Bronchial epithelial cell (primary cell): ENCODE measurements at regions not wholly inside any gene's neighbourhood (a gene's known extent, or its start where the extent isn't known, plus 50 kb on each side); places are given as distances from the start of the nearest gene placed in this dataset.
A peak's percentile ranks its signal among the peaks of the same experiment; 100 is the strongest.

Source experiments
- DNase-seq: peaks from one replicate; pipeline ENCODE4 v3.0.0-alpha.2; 2010; ENCODE audit warnings: low read depth
- FAIRE-seq: peaks from 2 replicates; lab custom pipeline; 2011; peaks lifted over from hg19 to GRCh38; lab: Jason Lieb, UNC
- H3K27me3 ChIP-seq: 2 replicates; pipeline ENCODE4 v1.5.1; 2011; ENCODE audit warnings: low read length; ENCODE audit not compliant: control insufficient read depth, insufficient read depth
- H3K36me3 ChIP-seq: 2 replicates; pipeline ENCODE4 v1.5.1; 2011; ENCODE audit warnings: low read length; ENCODE audit not compliant: control insufficient read depth, insufficient read depth
- H3K4me3 ChIP-seq: 2 replicates; pipeline ENCODE4 v1.5.1; 2011; ENCODE audit warnings: mild to moderate bottlenecking, low read depth, low read length, control low read depth
- CTCF ChIP-seq: IDR thresholded peaks from 2 replicates; pipeline ENCODE4 v1.5.1; 2011; ENCODE audit warnings: mild to moderate bottlenecking, moderate library complexity, low read length, control low read depth, inconsistent platforms; ENCODE audit not compliant: insufficient read depth, severe bottlenecking

DNA sequence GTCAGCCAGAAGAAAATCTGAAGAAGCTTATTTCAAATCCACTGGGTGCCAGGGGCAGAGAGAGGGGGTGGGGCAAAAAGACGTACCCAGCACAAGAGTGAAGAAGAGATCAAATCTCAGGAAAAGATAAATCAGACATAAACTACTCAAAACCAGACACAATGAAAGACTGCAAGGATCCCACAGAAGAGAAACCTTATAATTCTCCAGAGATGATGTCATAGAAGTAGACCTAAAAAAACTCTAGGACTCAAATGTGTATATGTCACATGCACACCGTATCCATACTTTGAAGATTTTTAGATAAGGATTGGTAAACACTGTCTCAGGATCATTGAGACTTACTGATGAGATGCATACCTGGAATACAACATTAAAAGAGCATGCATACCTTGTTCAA lies 98.5 kb upstream of the PIK3CG start:
- H3K36me3 ChIP-seq: no peaks in the 10 kb centered on the region
- no peak for FAIRE-seq
- no peaks in the 10 kb centered on the region for H3K27me3 ChIP-seq
- TF ChIP-seq CTCF: no peak
- no peak overlapping the region for H3K4me3 ChIP-seq
- no peak for DNase-seq

DNA sequence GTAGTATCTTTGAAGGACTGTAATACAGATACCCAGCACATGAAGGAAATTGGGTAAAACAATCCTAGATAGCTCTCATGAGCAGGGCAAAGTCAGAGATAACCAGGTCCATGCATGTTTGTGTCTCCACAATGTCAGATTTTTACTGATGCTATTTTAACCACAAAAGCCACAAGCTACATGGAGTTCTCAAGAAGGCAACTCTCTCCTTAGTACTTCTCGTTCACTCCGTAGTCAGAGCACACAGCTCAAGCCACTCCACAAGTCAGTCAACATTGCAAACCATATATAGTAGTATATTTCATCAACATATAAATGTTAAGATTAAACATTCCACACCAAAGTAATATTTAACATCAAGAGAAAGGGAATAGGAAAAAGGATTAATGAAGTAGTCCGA lies 98.0 kb upstream of the PIK3CG start:
- Histone ChIP-seq H3K4me3 (no peak overlapping the region), H3K27me3 (no peaks in the 10 kb centered on the region), H3K36me3 (no peaks in the 10 kb centered on the region)
- DNase-seq (no peak), FAIRE-seq (no peak)
- TF ChIP-seq CTCF: no peak

GRCh38 chr7:106767498-106768323 lies 97.4 kb upstream of the PIK3CG start:
- no peak for DNase-seq
- H3K4me3 ChIP-seq: no peak overlapping the region
- no peaks in the 10 kb centered on the region for H3K36me3 ChIP-seq
- no peaks in the 10 kb centered on the region for H3K27me3 ChIP-seq
- FAIRE-seq: no peak
- no peak for TF ChIP-seq CTCF

DNA sequence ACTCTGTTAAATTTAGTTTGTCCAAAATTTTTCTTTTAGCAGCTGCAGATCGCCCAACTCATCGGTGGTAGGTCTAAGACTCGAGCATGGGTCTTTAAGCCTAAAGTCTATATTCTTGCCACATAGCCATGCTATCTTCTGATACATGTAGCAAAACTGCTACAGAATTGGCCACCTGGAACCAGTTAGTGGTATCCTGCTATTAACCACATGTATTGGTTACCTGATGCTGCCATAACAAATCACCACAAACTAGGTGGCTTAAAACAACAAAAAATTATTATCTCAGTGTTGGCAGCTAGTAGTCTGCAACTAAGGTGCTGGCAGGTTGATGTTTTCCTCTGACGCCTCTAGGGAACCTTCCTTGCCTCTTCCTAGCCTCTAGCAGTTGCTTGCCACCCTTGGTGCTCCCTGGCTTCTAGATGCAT lies 96.7 kb upstream of the PIK3CG start:
- no peaks in the 10 kb centered on the region for H3K36me3 ChIP-seq
- no peak for FAIRE-seq
- no peak for TF ChIP-seq CTCF
- H3K4me3 ChIP-seq: no peak overlapping the region
- DNase-seq: no peak
- no peaks in the 10 kb centered on the region for H3K27me3 ChIP-seq

- TF ChIP-seq CTCF: no peak
- Histone ChIP-seq H3K36me3 (no peaks in the 10 kb centered on the region), H3K27me3 (no peaks in the 10 kb centered on the region), H3K4me3 (no peak overlapping the region)
- FAIRE-seq (no peak), DNase-seq (peak; percentile 82)
These were observed 94.9 kb upstream of the PIK3CG start for GRCh38 chr7:106770191-106770590.

- Histone ChIP-seq H3K36me3 (no peaks in the 10 kb centered on the region), H3K27me3 (no peaks in the 10 kb centered on the region), H3K4me3 (no peak overlapping the region)
- no peak for TF ChIP-seq CTCF
- FAIRE-seq (no peak), DNase-seq (peak; percentile 78)
These were observed 92.4 kb upstream of the PIK3CG start for GRCh38 chr7:106772655-106773108.
